ENCODE measurements at regions not wholly inside any gene's neighbourhood (a gene's known extent, or its start where the extent isn't known, plus 50 kb on each side); places are given as distances from the start of the nearest gene placed in this dataset.

- Histone ChIP-seq H3K9me3 (ENCODE audit: control insufficient read depth, insufficient read depth, low read depth, low read length) (no peaks in the 10 kb centered on the region), H3K36me3 (ENCODE audit: control insufficient read depth in 2 of 2, insufficient read depth in 1 of 2, low read length in 2 of 2) (no peaks in the 10 kb centered on the region), H3K4me3 (ENCODE audit: low read depth, low read length) (no peak overlapping the region), H3K27ac (ENCODE audit: extremely low read depth, low read depth, low read length) (no peak overlapping the region), H3K4me1 (ENCODE audit: control insufficient read depth, insufficient read depth, low read length) (no peaks in the 10 kb centered on the region)
- TF ChIP-seq ZNF600 (tag by site-specific recombination; IDR thresholded peaks at IDR 0.05) (no peak), ZFP69B (tag by site-specific recombination; IDR thresholded peaks at IDR 0.05) (no peak), ZNF596 (tag by site-specific recombination; IDR thresholded peaks at IDR 0.05) (no peak), ZNF777 (tag by site-specific recombination; IDR thresholded peaks at IDR 0.05; ENCODE audit: borderline replicate concordance) (no peak), RBAK (tag by site-specific recombination; IDR thresholded peaks at IDR 0.05) (no peak), ZNF404 (tag by site-specific recombination; IDR thresholded peaks at IDR 0.05) (no peak), ZSCAN5A (tag by site-specific recombination; IDR thresholded peaks at IDR 0.05) (no peak), ZNF19 (tag by site-specific recombination; IDR thresholded peaks at IDR 0.05; ENCODE audit: low read depth) (no peak), YY1 (tag by site-specific recombination; IDR thresholded peaks at IDR 0.05) (no peak), ZNF138 (tag by site-specific recombination; IDR thresholded peaks at IDR 0.05; ENCODE audit: borderline replicate concordance) (no peak), ZNF324 (tag by site-specific recombination; IDR thresholded peaks at IDR 0.05) (no peak), ZNF146 (tag by site-specific recombination; IDR thresholded peaks at IDR 0.05) (no peak), ZNF560 (tag by site-specific recombination; IDR thresholded peaks at IDR 0.05; ENCODE audit: borderline replicate concordance) (no peak), ZNF544 (tag by site-specific recombination; IDR thresholded peaks at IDR 0.05) (no peak), ZNF555 (tag by site-specific recombination; conservative IDR thresholded peaks at IDR 0.05) (no peak), ZNF707 (tag by site-specific recombination; IDR thresholded peaks at IDR 0.05) (no peak), KLF1 (tag by site-specific recombination; IDR thresholded peaks at IDR 0.05) (no peak), ZNF624 (tag by site-specific recombination; IDR thresholded peaks at IDR 0.05) (no peak), ZNF510 (tag by site-specific recombination; IDR thresholded peaks at IDR 0.05; ENCODE audit: insufficient replicate concordance) (no peak)
- ChIA-PET POLR2A (no interaction called here), CTCF (no interaction called here)
These were observed 304.9 kb downstream of the FAM72C start for GRCh38 chr1:143666851-143667250.

- Histone ChIP-seq H3K4me1 (ENCODE audit: control insufficient read depth, insufficient read depth, low read length) (no peaks in the 10 kb centered on the region), H3K9me3 (ENCODE audit: control insufficient read depth, insufficient read depth, low read depth, low read length) (no peaks in the 10 kb centered on the region), H3K27ac (ENCODE audit: extremely low read depth, low read depth, low read length) (no peak overlapping the region), H3K36me3 (ENCODE audit: control insufficient read depth in 2 of 2, insufficient read depth in 1 of 2, low read length in 2 of 2) (no peaks in the 10 kb centered on the region), H3K4me3 (ENCODE audit: low read depth, low read length) (no peak overlapping the region)
- ChIA-PET CTCF (no interaction called here), POLR2A (no interaction called here)
- TF ChIP-seq ZBTB49 (tag by site-specific recombination; IDR thresholded peaks at IDR 0.05; ENCODE audit: low read depth) (no peak), ZNF324 (tag by site-specific recombination; IDR thresholded peaks at IDR 0.05) (no peak), ZNF792 (tag by site-specific recombination; IDR thresholded peaks at IDR 0.05) (no peak), ZNF837 (tag by site-specific recombination; IDR thresholded peaks at IDR 0.05) (no peak), BCL11B (tag by site-specific recombination; IDR thresholded peaks at IDR 0.05; ENCODE audit: low read depth) (no peak), ZNF514 (tag by site-specific recombination; IDR thresholded peaks at IDR 0.05) (no peak), PRDM4 (tag by site-specific recombination; IDR thresholded peaks at IDR 0.05) (no peak), ZNF426 (tag by site-specific recombination; IDR thresholded peaks at IDR 0.05) (no peak), ZBTB11 (tag by site-specific recombination; conservative IDR thresholded peaks at IDR 0.05; ENCODE audit: low read depth) (no peak)
These were observed 306.2 kb downstream of the FAM72C start for GRCh38 chr1:143665606-143666005.
